ENCODE measurements at regions not wholly inside any gene's neighbourhood (a gene's known extent, or its start where the extent isn't known, plus 50 kb on each side); places are given as distances from the start of the nearest gene placed in this dataset.

DNA sequence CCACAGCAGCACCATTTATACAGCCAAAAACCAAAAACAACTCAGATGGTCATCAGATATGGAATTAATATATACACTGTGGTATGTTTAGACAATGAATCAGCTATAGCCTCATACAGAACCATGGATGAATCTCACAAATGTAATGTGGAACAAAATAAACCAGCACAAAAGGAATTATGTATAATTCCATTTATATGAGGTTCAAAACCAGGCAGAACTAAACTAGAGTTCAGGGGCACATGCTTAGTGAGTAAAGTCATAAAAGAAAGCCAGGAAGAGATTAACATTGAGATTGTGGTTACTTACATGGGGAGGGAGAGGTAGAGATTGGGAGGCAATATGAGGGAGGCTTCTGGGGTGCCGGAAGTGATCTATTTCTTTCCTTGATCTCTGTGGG lies 231.1 kb downstream of the COPRS start:
- WGBS (ENCODE audit: insufficient coverage, low coverage, missing lambda C conversion rate), result 0% methylated on average over 1 of the region's 1 CpG
- POLR2A ChIA-PET, result no interaction called here

DNA sequence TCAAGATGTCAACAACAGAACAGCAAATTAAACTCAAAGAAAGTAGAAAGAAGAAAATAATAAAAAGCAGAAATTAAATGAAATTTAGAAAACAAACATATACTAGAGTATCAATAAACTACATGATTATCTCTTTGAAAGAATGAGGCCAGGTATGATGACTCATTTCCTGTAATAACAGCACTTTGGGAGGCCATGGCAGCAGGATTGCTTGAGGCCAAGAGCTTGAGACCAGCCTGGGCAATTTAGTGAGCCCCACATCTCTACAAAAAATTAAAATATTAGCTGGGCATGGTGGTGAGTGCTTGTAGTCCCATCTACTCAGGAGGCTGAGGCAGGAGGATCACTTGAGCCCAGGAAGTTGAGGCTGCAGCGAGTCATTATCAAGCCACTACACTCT lies 232.5 kb downstream of the RAB11FIP4 start:
- Histone ChIP-seq H3K4me1 (replicated peaks in 1 of 2; ENCODE audit: control insufficient read depth in 2 of 2, insufficient read depth in 2 of 2, low read length in 2 of 2) (no peaks in the 10 kb centered on the region), H3K4me2 (ENCODE audit: insufficient read depth, low read length) (no peak overlapping the region), H3K27me3 (ENCODE audit: control insufficient read depth in 2 of 2, insufficient read depth in 2 of 2, low read length in 2 of 2) (no peaks in the 10 kb centered on the region; a peak in 1 of 5 replicates), H3K79me2 (ENCODE audit: control insufficient read depth, insufficient read depth, low read length) (no peaks in the 10 kb centered on the region), H2AFZ (ENCODE audit: low read depth, low read length) (no peak overlapping the region), H3K9ac (ENCODE audit: insufficient read depth in 1 of 2, low read depth in 2 of 2, low read length in 2 of 2) (no peak overlapping the region), H3K27ac (ENCODE audit: extremely low read depth, low read depth, low read length) (no peak overlapping the region), H4K20me1 (replicated peaks; ENCODE audit: control insufficient read depth, insufficient read depth, low read length) (no peaks in the 10 kb centered on the region), H3K4me3 (no peak overlapping the region), H3K36me3 (ENCODE audit: control insufficient read depth, insufficient read depth, low read length) (no peaks in the 10 kb centered on the region), H3K9me1 (ENCODE audit: control insufficient read depth, insufficient read depth, low read length) (no peaks in the 10 kb centered on the region), H3K9me3 (replicated peaks; ENCODE audit: control insufficient read depth, insufficient read depth, low read depth, low read length) (no peaks in the 10 kb centered on the region)
- CTCF ChIA-PET (ENCODE audit: low intra/inter-chr PET ratio), result no interaction called here
- FAIRE-seq, result no peak
- POLR2A ChIA-PET, result no interaction called here
- TF ChIP-seq ZNF764 (CRISPR knock-in tag; IDR thresholded peaks at IDR 0.05; ENCODE audit: low read depth), result no peak
- no peak for TF ChIP-seq PCBP1 (IDR thresholded peaks at IDR 0.05; ENCODE audit: low read depth, low read length, poor library complexity, severe bottlenecking)
- TF ChIP-seq ZNF263 (CRISPR knock-in tag; IDR thresholded peaks at IDR 0.05; ENCODE audit: borderline replicate concordance), result no peak
- TF ChIP-seq POLR2B (IDR thresholded peaks at IDR 0.05; ENCODE audit: low read depth, partially characterized antibody), result no peak
- TF ChIP-seq SFPQ (IDR thresholded peaks at IDR 0.05; ENCODE audit: low read depth, low read length), result no peak
- no peak for TF ChIP-seq HDGF (IDR thresholded peaks at IDR 0.05)
- no peak for ATAC-seq
- BruUV-seq (replicated peaks), result no TSS peak
- no peak for DNase-seq (ENCODE audit: extremely low read depth in 1 of 4, low spot score in 3 of 4)
- WGBS (ENCODE audit: insufficient coverage, low coverage, missing lambda C conversion rate), result 0% methylated on average over 1 of the region's 1 CpG
- intact Hi-C loops (cut with micrococcal nuclease) (no loop called here), in situ Hi-C loops (cut with MboI) (no loop called here)

More for the DNA sequence above, 231.1 kb downstream of the COPRS start:
- Histone ChIP-seq H3K27ac (ENCODE audit: extremely low read depth, low read depth, low read length) (no peak overlapping the region), H4K20me1 (replicated peaks; ENCODE audit: control insufficient read depth, insufficient read depth, low read length) (no peaks in the 10 kb centered on the region), H2AFZ (ENCODE audit: low read depth, low read length) (no peak overlapping the region), H3K4me1 (replicated peaks in 1 of 2; ENCODE audit: control insufficient read depth in 2 of 2, insufficient read depth in 2 of 2, low read length in 2 of 2) (no peaks in the 10 kb centered on the region), H3K79me2 (ENCODE audit: control insufficient read depth, insufficient read depth, low read length) (no peaks in the 10 kb centered on the region), H3K9ac (ENCODE audit: insufficient read depth in 1 of 2, low read depth in 2 of 2, low read length in 2 of 2) (no peak overlapping the region), H3K4me3 (no peak overlapping the region), H3K9me3 (replicated peaks; ENCODE audit: control insufficient read depth, insufficient read depth, low read depth, low read length) (no peaks in the 10 kb centered on the region), H3K4me2 (ENCODE audit: insufficient read depth, low read length) (no peak overlapping the region), H3K9me1 (ENCODE audit: control insufficient read depth, insufficient read depth, low read length) (no peaks in the 10 kb centered on the region), H3K27me3 (ENCODE audit: control insufficient read depth in 2 of 2, insufficient read depth in 2 of 2, low read length in 2 of 2) (0 out of 5 replicates have a peak, but pooled peaks cover 0 to 5% of the 10 kb centered on the region in 2 experiments), H3K36me3 (ENCODE audit: control insufficient read depth, insufficient read depth, low read length) (no peaks in the 10 kb centered on the region)
- DNase-seq (ENCODE audit: extremely low read depth in 1 of 4, low spot score in 3 of 4) (no peak), ATAC-seq (no peak), FAIRE-seq (no peak)
- BruUV-seq (replicated peaks), result no TSS peak
- in situ Hi-C loops (cut with MboI) (no loop called here), intact Hi-C loops (cut with micrococcal nuclease) (no loop called here)
- CTCF ChIA-PET (ENCODE audit: low intra/inter-chr PET ratio), result no interaction called here
- TF ChIP-seq TEAD2 (tag; IDR thresholded peaks at IDR 0.05), result no peak
- TF ChIP-seq SMARCA5 (IDR thresholded peaks at IDR 0.05), result no peak
